Endothelial cell of umbilical vein (primary cell): ENCODE measurements at regions not wholly inside any gene's neighbourhood (a gene's known extent, or its start where the extent isn't known, plus 50 kb on each side); places are given as distances from the start of the nearest gene placed in this dataset.

ENCODE experiments used
- BruUV-seq: library from RNA; stranded (reverse); fragments of 400-500 nt; replicated peaks from 2 replicates; lab custom pipeline; 2021; lab: Mats Ljungman, UMichigan
- CTCF ChIA-PET: fragments of 300-600, 350-600 bp; sonication (Branson Sonifier 250); formaldehyde crosslinking; loops from one replicate; lab custom pipeline; 2021; ENCODE audit warnings: antibody characterized with exemption, inconsistent platforms; lab: Charles Lee
- POLR2A ChIA-PET: fragments of 300-600, 350-600 bp; sonication (Branson Sonifier 250); formaldehyde crosslinking; loops from one replicate; lab custom pipeline; 2021; ENCODE audit warnings: antibody characterized with exemption, inconsistent platforms; lab: Charles Lee
- DNase-seq: peaks from one replicate; pipeline ENCODE4 v3.0.0-alpha.2; 2011; ENCODE audit warnings: low read depth, low spot score
- FAIRE-seq: peaks from 2 replicates; lab custom pipeline; 2011; peaks lifted over from hg19 to GRCh38; lab: Jason Lieb, UNC
- H2AFZ ChIP-seq: 2 replicates; pipeline ENCODE4 v1.6.0; 2012; ENCODE audit warnings: low read depth, low read length, control low read depth, inconsistent platforms
- H3K27ac ChIP-seq: 2 replicates; pipeline ENCODE4 v1.5.1; 2011; ENCODE audit warnings: low read depth, mild to moderate bottlenecking, control low read depth, low read length, moderate library complexity; ENCODE audit not compliant: insufficient read depth
- H3K27me3 ChIP-seq, 2 experiments: 2 replicates each; pipeline versions ENCODE4 v1.6.0 to v1.6.1; 2011; ENCODE audit warnings: low read length in 2 of 2, mixed read lengths in 1 of 2; ENCODE audit not compliant: control insufficient read depth in 2 of 2, insufficient read depth in 2 of 2
- H3K36me3 ChIP-seq, 2 experiments: 2 replicates in 1 of 2; 3 replicates in 1 of 2; pipeline ENCODE4 v1.5.1; 2011; ENCODE audit warnings: low read length in 2 of 2, mild to moderate bottlenecking in 1 of 2, moderate library complexity in 1 of 2; ENCODE audit not compliant: control insufficient read depth in 2 of 2, insufficient read depth in 2 of 2; ENCODE audit errors: extremely low read depth in 1 of 2
- H3K4me1 ChIP-seq: 3 replicates; pipeline ENCODE4 v1.5.1; 2011; ENCODE audit warnings: mild to moderate bottlenecking, low read length; ENCODE audit not compliant: control insufficient read depth, insufficient read depth; ENCODE audit errors: extremely low read depth
- H3K4me2 ChIP-seq: 2 replicates; pipeline ENCODE4 v1.6.1; 2011; ENCODE audit warnings: low read length, control low read depth, mixed read lengths; ENCODE audit not compliant: insufficient read depth
- H3K4me3 ChIP-seq, 3 experiments: fragments of 200-600 bp in 1 of 3; sonication (generic), shearing (Covaris generic) in 1 of 3; replicated peaks in 1 of 3; 2 replicates each; pipeline ENCODE4 v1.5.1; 2011 to 2016; ENCODE audit warnings: control low read depth in 3 of 3, low read length in 3 of 3, mild to moderate bottlenecking in 2 of 3, inconsistent platforms in 1 of 3, low read depth in 1 of 3, moderate library complexity in 1 of 3; ENCODE audit not compliant: insufficient read depth in 1 of 3
- H3K79me2 ChIP-seq: 2 replicates; pipeline ENCODE4 v1.6.0; 2012; ENCODE audit warnings: low read length, inconsistent platforms; ENCODE audit not compliant: control insufficient read depth, insufficient read depth
- H3K9ac ChIP-seq: replicated peaks from 2 replicates; pipeline ENCODE3; 2011; ENCODE audit warnings: low read length, control low read depth; ENCODE audit not compliant: insufficient read depth; ENCODE audit errors: extremely low read depth
- H3K9me1 ChIP-seq: replicated peaks from 3 replicates; pipeline ENCODE4 v1.6.0; 2011; ENCODE audit warnings: mild to moderate bottlenecking, low read length; ENCODE audit not compliant: control insufficient read depth, insufficient read depth; ENCODE audit errors: extremely low read depth
- H3K9me3 ChIP-seq: replicated peaks from 2 replicates; pipeline ENCODE4 v1.5.1; 2012; ENCODE audit warnings: low read length, inconsistent platforms; ENCODE audit not compliant: control insufficient read depth, insufficient read depth
- H4K20me1 ChIP-seq: replicated peaks from 2 replicates; pipeline ENCODE3; 2011; ENCODE audit warnings: mild to moderate bottlenecking, low read length; ENCODE audit not compliant: control insufficient read depth, insufficient read depth; ENCODE audit errors: extremely low read depth
- CTCF ChIP-seq, 2 donors: IDR thresholded peaks; 1 replicate in 1 of 2; 2 replicates in 1 of 2; pipeline ENCODE4 v1.5.1; 2011; ENCODE audit warnings: low read length in 2 of 2, mild to moderate bottlenecking in 2 of 2, moderate library complexity in 2 of 2, control low read depth in 1 of 2, inconsistent platforms in 1 of 2, low read depth in 1 of 2; ENCODE audit not compliant: insufficient read depth in 1 of 2; ENCODE audit errors: extremely low read depth in 1 of 2
- EZH2 ChIP-seq: IDR thresholded peaks from 2 replicates; pipeline ENCODE4 v1.6.1; 2012; ENCODE audit warnings: borderline replicate concordance, low read depth, mild to moderate bottlenecking, moderate library complexity, low read length, inconsistent platforms; ENCODE audit not compliant: severe bottlenecking
- FOS ChIP-seq: IDR thresholded peaks from 2 replicates; pipeline ENCODE4 v1.6.1; 2011; ENCODE audit warnings: mild to moderate bottlenecking, low read length, moderate library complexity, borderline replicate concordance; ENCODE audit not compliant: insufficient read depth
- GATA2 ChIP-seq: IDR thresholded peaks from 2 replicates; pipeline ENCODE4 v1.7.0; 2011; ENCODE audit warnings: low read depth, mild to moderate bottlenecking, moderate library complexity, mixed read lengths, low read length; ENCODE audit not compliant: insufficient read length, insufficient read depth
- JUN ChIP-seq: IDR thresholded peaks from 2 replicates; pipeline ENCODE4 v1.6.1; 2011; ENCODE audit warnings: borderline replicate concordance, low read depth; ENCODE audit not compliant: insufficient read length, insufficient read depth
- MAX ChIP-seq: IDR thresholded peaks from 2 replicates; pipeline ENCODE4 v1.6.1; 2011; ENCODE audit not compliant: insufficient read depth, insufficient read length
- MYC ChIP-seq: IDR thresholded peaks from one replicate; pipeline ENCODE4 v1.6.1; 2011; ENCODE audit warnings: mild to moderate bottlenecking, low read depth, low read length
- POLR2A ChIP-seq: IDR thresholded peaks from 2 replicates; pipeline ENCODE4 v1.6.1; 2012; ENCODE audit warnings: low read depth, mild to moderate bottlenecking, control low read depth, low read length
- POLR2AphosphoS5 ChIP-seq: IDR thresholded peaks from 2 replicates; pipeline ENCODE4 v1.6.1; 2012; ENCODE audit warnings: low read depth, mild to moderate bottlenecking, control low read depth, low read length, moderate library complexity; ENCODE audit not compliant: insufficient read depth
- dilution Hi-C: fragments of 300-500 bp; cut with MboI; formaldehyde crosslinking; loops from one replicate; pipeline ENCODE4 v1.15.0; 2019; ENCODE audit warnings: low sequenced_read_pairs; ENCODE audit not compliant: extremely low pct_ligation_motif_present
- intact Hi-C: fragments of 100-400 bp; cut with micrococcal nuclease; formaldehyde crosslinking; loops from one replicate; pipeline ENCODE4 v1.10.0; 2022

GRCh38 chrX:43513085-43513484 is 143.0 kb upstream of the MAOA start:
- POLR2A ChIA-PET = no interaction called here
- no peak overlapping the region for H3K4me3 ChIP-seq
- no peak for FAIRE-seq

GRCh38 chrX:43514820-43515219 is 141.3 kb upstream of the MAOA start:
- no peak for FAIRE-seq
- intact Hi-C loops (no loop called here), dilution Hi-C loops (no loop called here)
- H4K20me1 ChIP-seq = no peaks in the 10 kb centered on the region
- CTCF ChIA-PET = no interaction called here
- POLR2A ChIA-PET = no interaction called here
- BruUV-seq = no TSS peak
- no peaks in the 10 kb centered on the region for H3K79me2 ChIP-seq
- no peak for DNase-seq
- H3K9me1 ChIP-seq = no peaks in the 10 kb centered on the region
- no peak overlapping the region for H2AFZ ChIP-seq
- H3K9me3 ChIP-seq = no peaks in the 10 kb centered on the region
- H3K27ac ChIP-seq = no peak overlapping the region
- H3K27me3 ChIP-seq = no peaks in the 10 kb centered on the region
- H3K9ac ChIP-seq = no peak overlapping the region
- H3K4me2 ChIP-seq = no peak overlapping the region
- H3K36me3 ChIP-seq = no peaks in the 10 kb centered on the region
- no peak overlapping the region for H3K4me3 ChIP-seq
- TF ChIP-seq POLR2AphosphoS5 (no peak), GATA2 (no peak), FOS (no peak), CTCF (IDR thresholded peaks at IDR 0.05; ENCODE audit: extremely low read depth in 1 of 2, insufficient read depth in 1 of 2, low read depth in 1 of 2, low read length in 2 of 2) (no peak), POLR2A (no peak), JUN (no peak), MAX (no peak), EZH2 (no peak), MYC (no peak)
- no peaks in the 10 kb centered on the region for H3K4me1 ChIP-seq

More at GRCh38 chrX:43513085-43513484, 143.0 kb upstream of the MAOA start:
- no peak overlapping the region for H2AFZ ChIP-seq
- dilution Hi-C loops = no loop called here
- DNase-seq = no peak
- TF ChIP-seq GATA2 (no peak), POLR2A (no peak), JUN (no peak), EZH2 (no peak), POLR2AphosphoS5 (no peak), MAX (no peak)
- no peak overlapping the region for H3K27ac ChIP-seq
- intact Hi-C loops = no loop called here
- H3K4me1 ChIP-seq = no peaks in the 10 kb centered on the region
- H3K9me1 ChIP-seq = no peaks in the 10 kb centered on the region
- H3K36me3 ChIP-seq = no peaks in the 10 kb centered on the region
- H4K20me1 ChIP-seq = no peaks in the 10 kb centered on the region
- no TSS peak for BruUV-seq
- no peaks in the 10 kb centered on the region for H3K79me2 ChIP-seq
- H3K27me3 ChIP-seq = no peaks in the 10 kb centered on the region
- H3K4me2 ChIP-seq = no peak overlapping the region
- CTCF ChIA-PET = no interaction called here
- no peak overlapping the region for H3K9ac ChIP-seq
- no peaks in the 10 kb centered on the region for H3K9me3 ChIP-seq
